ENCODE measurements at regions not wholly inside any gene's neighbourhood (a gene's known extent, or its start where the extent isn't known, plus 50 kb on each side); places are given as distances from the start of the nearest gene placed in this dataset.
"Not testable (repeated sequence)": the region's sequence is repeated elsewhere in the genome, so short reads cannot be mapped to it uniquely, and the experiment has no call there.

DNA sequence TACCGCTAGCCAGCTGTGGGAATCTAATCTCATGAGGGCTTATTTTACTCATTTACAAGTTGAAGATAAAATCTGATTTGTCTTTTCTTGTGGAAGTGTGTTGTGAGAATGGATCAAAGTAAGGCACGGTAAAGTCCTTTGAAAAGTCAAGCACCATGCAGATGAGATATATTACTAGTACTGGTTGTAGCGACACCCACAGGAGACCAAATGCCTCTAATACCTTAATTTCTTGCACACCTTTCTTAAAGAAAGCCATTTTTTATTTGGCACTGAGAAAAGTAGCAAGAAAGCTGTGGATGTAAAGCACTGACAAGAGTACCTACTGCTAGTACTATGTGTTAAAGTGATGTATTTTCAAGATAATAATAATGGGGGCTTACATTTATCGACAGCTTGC is 191.0 kb upstream of the MMS22L start:
- no peak for DNase-seq
- Histone ChIP-seq H3K36me3 (no peaks in the 10 kb centered on the region), H3K27me3 (no peaks in the 10 kb centered on the region), H3K27ac (no peak overlapping the region), H3K4me1 (no peaks in the 10 kb centered on the region), H3K9me3 (no peaks in the 10 kb centered on the region), H3K4me3 (no peak overlapping the region)
- TF ChIP-seq, protein P1, sequence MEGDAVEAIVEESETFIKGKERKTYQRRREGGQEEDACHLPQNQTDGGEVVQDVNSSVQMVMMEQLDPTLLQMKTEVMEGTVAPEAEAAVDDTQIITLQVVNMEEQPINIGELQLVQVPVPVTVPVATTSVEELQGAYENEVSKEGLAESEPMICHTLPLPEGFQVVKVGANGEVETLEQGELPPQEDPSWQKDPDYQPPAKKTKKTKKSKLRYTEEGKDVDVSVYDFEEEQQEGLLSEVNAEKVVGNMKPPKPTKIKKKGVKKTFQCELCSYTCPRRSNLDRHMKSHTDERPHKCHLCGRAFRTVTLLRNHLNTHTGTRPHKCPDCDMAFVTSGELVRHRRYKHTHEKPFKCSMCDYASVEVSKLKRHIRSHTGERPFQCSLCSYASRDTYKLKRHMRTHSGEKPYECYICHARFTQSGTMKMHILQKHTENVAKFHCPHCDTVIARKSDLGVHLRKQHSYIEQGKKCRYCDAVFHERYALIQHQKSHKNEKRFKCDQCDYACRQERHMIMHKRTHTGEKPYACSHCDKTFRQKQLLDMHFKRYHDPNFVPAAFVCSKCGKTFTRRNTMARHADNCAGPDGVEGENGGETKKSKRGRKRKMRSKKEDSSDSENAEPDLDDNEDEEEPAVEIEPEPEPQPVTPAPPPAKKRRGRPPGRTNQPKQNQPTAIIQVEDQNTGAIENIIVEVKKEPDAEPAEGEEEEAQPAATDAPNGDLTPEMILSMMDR (IDR thresholded peaks at IDR 0.05): no peak
- TF ChIP-seq POLR2A (IDR thresholded peaks at IDR 0.05): no peak

DNA sequence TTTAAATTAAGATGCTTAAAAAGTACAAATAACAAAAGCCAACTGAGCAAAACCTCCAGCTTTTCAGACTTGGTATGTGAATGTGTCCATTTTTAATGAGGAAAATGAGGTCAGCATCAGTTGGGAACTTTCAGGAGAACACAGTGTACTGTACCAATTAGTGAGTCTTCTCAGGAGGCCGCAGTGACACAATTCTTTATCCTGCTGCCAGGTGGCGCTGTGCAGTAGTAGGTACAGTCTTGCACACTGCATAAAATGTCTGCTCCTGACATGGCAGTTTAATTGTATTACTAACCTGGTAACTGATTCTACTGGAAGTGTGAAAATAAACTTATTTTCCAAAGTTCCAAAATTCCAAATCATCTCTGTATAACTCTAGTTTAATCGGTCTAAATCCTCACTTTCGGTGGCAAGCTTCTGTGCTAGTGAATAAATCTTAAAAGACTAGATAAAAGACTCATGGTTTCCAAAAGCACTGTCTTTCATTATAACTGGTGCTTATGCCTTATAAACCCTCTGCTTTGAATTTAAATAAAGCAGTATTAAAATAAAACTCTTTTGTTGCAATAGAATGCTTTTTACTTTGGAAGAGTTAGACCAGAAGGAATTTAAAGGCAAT is 214.8 kb upstream of the MMS22L start:
- TF ChIP-seq, protein P1 (IDR thresholded peaks at IDR 0.05): peak; percentile 20 to 77 (median 71)
- TF ChIP-seq POLR2A (IDR thresholded peaks at IDR 0.05): no peak
- H3K36me3 ChIP-seq: no peaks in the 10 kb centered on the region
- no peaks in the 10 kb centered on the region for H3K27me3 ChIP-seq

DNA sequence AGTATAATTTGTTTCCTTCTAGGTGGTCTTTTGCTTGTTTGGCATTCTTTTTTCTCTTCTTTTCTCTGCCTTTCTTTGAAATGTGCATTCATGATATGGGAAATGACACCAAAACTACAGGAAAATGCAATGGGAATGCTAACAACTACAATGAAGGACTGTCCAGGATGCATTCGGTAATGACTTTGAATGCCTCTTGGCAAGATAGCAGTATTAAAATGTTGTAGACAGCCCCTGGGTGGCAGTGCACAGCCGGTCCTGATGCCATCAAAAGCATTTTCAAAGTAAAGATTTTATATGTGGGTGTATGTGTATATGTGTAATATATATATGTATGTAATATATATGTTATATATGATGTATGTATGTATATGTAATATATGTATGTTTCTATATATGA is 218.8 kb upstream of the MMS22L start:
- no peak overlapping the region for H3K27ac ChIP-seq
- H3K27me3 ChIP-seq: no peaks in the 10 kb centered on the region
- no peaks in the 10 kb centered on the region for H3K4me1 ChIP-seq
- TF ChIP-seq, protein P1 (IDR thresholded peaks at IDR 0.05): no peak
- TF ChIP-seq POLR2A (IDR thresholded peaks at IDR 0.05): no peak
- H3K9me3 ChIP-seq: no peaks in the 10 kb centered on the region
- DNase-seq: no peak
- H3K36me3 ChIP-seq: no peaks in the 10 kb centered on the region
- H3K4me3 ChIP-seq: no peak overlapping the region

More for the DNA sequence above, 214.8 kb upstream of the MMS22L start:
- Histone ChIP-seq H3K4me3 (no peak overlapping the region), H3K27ac (no peak overlapping the region), H3K9me3 (no peaks in the 10 kb centered on the region), H3K4me1 (no peaks in the 10 kb centered on the region)
- peak; percentile 36 to 71 (median 66) for DNase-seq

DNA sequence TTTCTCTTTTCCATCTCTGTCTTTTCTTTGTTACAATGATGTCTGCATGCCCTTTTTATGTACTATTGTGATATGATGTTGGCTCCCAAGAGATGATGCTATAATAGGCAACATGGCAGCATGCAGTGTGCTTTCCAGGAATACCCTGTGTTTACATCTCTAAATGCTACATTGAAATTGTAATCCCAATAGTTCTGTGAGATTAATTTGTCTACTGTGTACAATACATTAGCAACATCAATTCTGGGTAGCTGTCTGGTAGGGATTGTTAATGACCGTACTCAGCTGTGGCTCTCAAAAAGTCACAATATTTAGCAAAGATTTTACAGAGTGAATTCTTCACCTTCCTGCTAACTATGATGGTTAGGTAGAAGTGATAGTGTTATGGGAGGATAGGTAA is 225.6 kb upstream of the MMS22L start:
- Histone ChIP-seq H3K4me3 (no peak overlapping the region), H3K36me3 (no peaks in the 10 kb centered on the region), H3K4me1 (no peaks in the 10 kb centered on the region), H3K9me3 (no peaks in the 10 kb centered on the region), H3K27me3 (no peaks in the 10 kb centered on the region), H3K27ac (no peak overlapping the region)
- TF ChIP-seq, protein P1 (IDR thresholded peaks at IDR 0.05): no peak
- no peak for TF ChIP-seq POLR2A (IDR thresholded peaks at IDR 0.05)
- DNase-seq: no peak

DNA sequence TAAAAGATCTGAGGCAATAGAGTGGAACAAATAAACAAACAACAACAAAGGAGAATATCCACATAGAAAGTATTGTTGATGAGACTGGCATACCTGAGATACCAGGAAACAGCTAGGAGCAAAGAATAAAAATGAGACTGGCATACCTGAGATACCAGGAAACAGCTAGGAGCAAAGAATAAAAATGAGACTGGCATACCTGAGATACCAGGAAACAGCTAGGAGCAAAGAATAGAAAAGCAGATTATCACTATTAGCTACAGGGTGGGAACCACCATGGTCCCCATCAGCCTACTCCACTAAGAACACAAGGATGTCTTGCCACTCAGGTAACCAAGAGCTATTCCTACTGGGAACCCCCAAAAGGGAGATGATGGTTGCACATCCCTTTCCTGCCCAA is 230.2 kb upstream of the MMS22L start:
- not testable (repeated sequence) for H3K27me3 ChIP-seq, H3K36me3 ChIP-seq, H3K4me1 ChIP-seq, H3K27ac ChIP-seq, H3K4me3 ChIP-seq, H3K9me3 ChIP-seq, DNase-seq

DNA sequence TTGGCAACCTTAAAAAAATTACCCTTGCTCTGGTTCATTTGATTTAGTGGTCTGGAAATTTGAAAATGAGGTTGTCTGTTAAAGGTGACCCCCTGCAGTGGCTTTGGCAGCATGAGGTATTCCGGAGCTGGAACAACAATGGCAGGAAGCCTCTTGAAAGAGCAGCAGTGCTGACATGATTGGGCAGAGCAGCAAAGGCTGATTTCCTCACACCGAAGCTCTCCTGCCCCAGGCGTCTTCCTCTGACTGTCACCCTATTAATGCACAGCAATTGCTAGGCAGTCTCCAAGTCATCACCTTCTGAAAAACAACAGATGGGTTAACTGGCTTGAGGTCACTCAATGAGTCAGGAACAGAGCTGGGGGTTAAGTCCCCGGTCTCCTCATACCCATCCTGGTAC is 241.8 kb upstream of the MMS22L start:
- TF ChIP-seq, protein P1 (IDR thresholded peaks at IDR 0.05): no peak
- no peak for TF ChIP-seq POLR2A (IDR thresholded peaks at IDR 0.05)
- no peak for DNase-seq

More for the DNA sequence above, 241.8 kb upstream of the MMS22L start:
- Histone ChIP-seq H3K9me3 (no peaks in the 10 kb centered on the region), H3K36me3 (no peaks in the 10 kb centered on the region), H3K4me1 (no peaks in the 10 kb centered on the region), H3K27me3 (no peaks in the 10 kb centered on the region), H3K27ac (no peak overlapping the region), H3K4me3 (no peak overlapping the region)
